GM13976 (cell line): ENCODE measurements at regions not wholly inside any gene's neighbourhood (a gene's known extent, or its start where the extent isn't known, plus 50 kb on each side); places are given as distances from the start of the nearest gene placed in this dataset.

Experiments used
- DNase-seq: peaks from one replicate; pipeline ENCODE4 v3.0.0; 2012; ENCODE audit warnings: low spot score
- in situ Hi-C: fragments of 300-500 bp; cut with MboI; formaldehyde crosslinking; loops from one replicate; pipeline ENCODE4 v1.12.0; 2022; ENCODE audit warnings: low sequenced_read_pairs, mixed read lengths, inconsistent platforms; ENCODE audit not compliant: unreplicated experiment
- TF ChIP-seq, protein P1 (sequence below): IDR thresholded peaks from 2 replicates; pipeline ENCODE4 v1.5.1; 2012; ENCODE audit warnings: borderline replicate concordance, mild to moderate bottlenecking; ENCODE audit not compliant: insufficient read depth; ENCODE audit errors: extremely low read depth, missing control alignments, control extremely low read depth

DNA sequence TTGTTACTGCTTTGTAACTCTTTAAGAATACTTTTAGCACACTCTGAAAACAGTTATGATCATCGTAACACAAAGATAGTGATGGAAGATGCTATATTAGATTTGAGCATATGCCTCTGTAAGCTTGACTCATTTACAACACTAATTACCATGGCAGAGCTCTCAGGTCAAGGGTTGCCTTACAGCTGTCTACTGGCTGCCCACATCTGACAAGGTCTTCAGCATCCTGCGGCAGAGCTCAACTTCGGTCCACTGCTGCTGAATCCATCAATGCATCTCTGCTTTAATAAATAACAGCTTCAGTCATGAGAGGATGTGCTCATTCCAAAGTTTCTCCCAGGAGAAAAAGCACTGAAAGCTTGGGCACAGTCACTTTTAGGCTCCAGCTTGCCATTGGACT lies 449.4 kb downstream of the RASEF start:
- DNase-seq: no peak
- in situ Hi-C loops: no loop called here
- TF ChIP-seq, protein P1, sequence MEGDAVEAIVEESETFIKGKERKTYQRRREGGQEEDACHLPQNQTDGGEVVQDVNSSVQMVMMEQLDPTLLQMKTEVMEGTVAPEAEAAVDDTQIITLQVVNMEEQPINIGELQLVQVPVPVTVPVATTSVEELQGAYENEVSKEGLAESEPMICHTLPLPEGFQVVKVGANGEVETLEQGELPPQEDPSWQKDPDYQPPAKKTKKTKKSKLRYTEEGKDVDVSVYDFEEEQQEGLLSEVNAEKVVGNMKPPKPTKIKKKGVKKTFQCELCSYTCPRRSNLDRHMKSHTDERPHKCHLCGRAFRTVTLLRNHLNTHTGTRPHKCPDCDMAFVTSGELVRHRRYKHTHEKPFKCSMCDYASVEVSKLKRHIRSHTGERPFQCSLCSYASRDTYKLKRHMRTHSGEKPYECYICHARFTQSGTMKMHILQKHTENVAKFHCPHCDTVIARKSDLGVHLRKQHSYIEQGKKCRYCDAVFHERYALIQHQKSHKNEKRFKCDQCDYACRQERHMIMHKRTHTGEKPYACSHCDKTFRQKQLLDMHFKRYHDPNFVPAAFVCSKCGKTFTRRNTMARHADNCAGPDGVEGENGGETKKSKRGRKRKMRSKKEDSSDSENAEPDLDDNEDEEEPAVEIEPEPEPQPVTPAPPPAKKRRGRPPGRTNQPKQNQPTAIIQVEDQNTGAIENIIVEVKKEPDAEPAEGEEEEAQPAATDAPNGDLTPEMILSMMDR: no peak

- in situ Hi-C loops: no loop called here
- TF ChIP-seq, protein P1: no peak
- DNase-seq: no peak
Observed at GRCh38 chr9:82616545-82616944, 446.4 kb downstream of the RASEF start.

DNA sequence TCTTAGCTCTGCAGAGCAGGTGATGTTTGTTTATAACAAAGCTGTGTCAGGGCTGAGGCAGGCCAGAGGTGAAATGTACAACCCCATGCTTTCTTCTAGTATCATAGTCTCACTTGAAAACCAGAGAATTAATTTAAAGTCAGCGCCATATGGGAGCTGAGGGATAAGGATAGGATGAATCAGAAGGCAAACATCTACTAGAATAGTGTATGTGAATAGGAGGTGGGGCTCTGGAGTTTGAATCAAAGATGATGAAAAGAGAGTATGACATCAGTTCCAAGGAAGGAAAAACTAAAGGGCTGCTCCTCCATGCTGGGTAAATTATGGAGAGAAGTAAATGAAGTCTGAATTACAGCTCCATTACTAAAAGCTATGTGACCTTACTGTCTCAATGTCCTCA lies 441.5 kb downstream of the RASEF start:
- TF ChIP-seq, protein P1: no peak
- no peak for DNase-seq
- in situ Hi-C loops: no loop called here

DNA sequence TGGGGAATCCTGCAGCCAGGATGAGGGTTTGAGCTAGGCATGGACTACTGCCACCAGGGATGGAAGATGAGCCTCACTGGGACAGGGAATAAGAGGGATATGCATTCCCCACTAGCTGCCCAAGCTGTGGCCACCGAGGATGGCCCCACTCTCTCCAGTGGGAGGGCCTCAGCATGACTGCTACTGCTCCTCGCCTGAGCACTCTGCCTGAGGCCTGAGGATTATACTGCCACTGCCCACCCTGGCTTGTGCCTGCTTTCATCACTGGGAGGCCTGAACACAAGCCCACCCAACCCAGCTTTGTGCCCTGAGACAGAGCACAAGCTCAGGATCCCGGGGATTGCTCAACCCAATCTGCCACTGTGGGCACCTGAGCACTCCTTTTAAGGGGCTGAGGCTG lies 425.6 kb downstream of the RASEF start:
- in situ Hi-C loops: no loop called here
- TF ChIP-seq, protein P1: no peak
- no peak for DNase-seq

DNA sequence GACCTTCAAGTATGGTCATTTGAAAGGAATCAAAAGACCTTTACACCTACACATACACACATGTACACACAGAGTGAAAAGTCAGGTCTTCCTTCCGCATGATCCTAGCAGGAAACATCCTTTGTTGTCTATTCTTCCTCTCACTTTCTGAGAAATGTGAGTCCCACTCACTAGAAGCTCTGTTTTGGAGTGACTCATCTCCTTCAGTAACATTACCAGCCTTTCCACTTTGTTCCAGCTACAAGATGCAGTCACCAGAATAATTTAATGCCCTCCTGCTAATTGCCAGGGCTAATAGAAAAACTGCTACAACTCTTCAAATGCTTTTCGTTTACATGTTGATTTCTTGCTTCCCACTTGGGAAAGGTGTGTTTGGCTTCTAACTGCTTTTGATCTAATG lies 417.3 kb downstream of the RASEF start:
- in situ Hi-C loops: no loop called here
- no peak for DNase-seq
- TF ChIP-seq, protein P1: no peak

- DNase-seq: no peak
- TF ChIP-seq, protein P1: no peak
- in situ Hi-C loops: no loop called here
Observed at GRCh38 chr9:82650368-82650767, 412.6 kb downstream of the RASEF start.

DNA sequence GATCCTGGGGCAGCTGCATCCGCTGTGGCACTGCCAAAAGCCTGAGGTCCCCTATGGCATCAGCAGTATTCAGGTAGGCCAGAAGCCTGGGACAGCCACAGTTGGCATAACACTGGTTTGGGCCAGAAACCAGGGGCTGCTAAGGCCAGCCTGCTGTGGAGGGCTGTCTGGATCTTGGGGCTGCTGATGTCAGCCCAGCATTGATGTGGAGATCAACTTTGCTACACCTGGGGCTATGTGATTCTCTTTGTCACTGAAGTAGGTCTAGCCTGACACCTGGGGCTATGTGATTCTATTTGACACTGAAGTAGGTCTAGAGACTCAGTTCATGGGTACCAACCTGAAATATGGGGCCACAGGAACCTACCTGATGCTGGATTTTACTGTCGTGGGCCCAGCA lies 411.5 kb downstream of the RASEF start:
- in situ Hi-C loops: no loop called here
- TF ChIP-seq, protein P1: no peak
- no peak for DNase-seq
